DND-41 (cell line): ENCODE measurements at regions not wholly inside any gene's neighbourhood (a gene's known extent, or its start where the extent isn't known, plus 50 kb on each side); places are given as distances from the start of the nearest gene placed in this dataset.

Experiments used
- ATAC-seq: fragments of 200-7000 bp; cut with Tn5 transposase; 3 replicates; pipeline ENCODE4 v1.9.1; 2021; ENCODE audit warnings: low read depth; ENCODE audit not compliant: insufficient read depth
- DNase-seq: peaks from one replicate; pipeline ENCODE4 v3.0.0-alpha.2; 2020
- H2AFZ ChIP-seq: 2 replicates; pipeline ENCODE4 v1.6.0; 2012; ENCODE audit warnings: low read depth, low read length
- H3K27ac ChIP-seq: 2 replicates; pipeline ENCODE4 v1.5.1; 2012; ENCODE audit warnings: low read length, inconsistent platforms
- H3K27me3 ChIP-seq: fragments of 200-600 bp; sonication (generic); 2 replicates; pipeline ENCODE4 v1.6.0; 2012; ENCODE audit warnings: low read length, mild to moderate bottlenecking, inconsistent platforms; ENCODE audit not compliant: insufficient read depth, poor library complexity
- H3K36me3 ChIP-seq: 2 replicates; pipeline ENCODE4 v1.5.1; 2012; ENCODE audit warnings: low read length, inconsistent platforms; ENCODE audit not compliant: insufficient read depth
- H3K4me1 ChIP-seq: 2 replicates; pipeline ENCODE4 v1.5.1; 2012; ENCODE audit warnings: mild to moderate bottlenecking, low read length; ENCODE audit not compliant: insufficient read depth
- H3K4me2 ChIP-seq: 2 replicates; pipeline ENCODE4 v1.6.0; 2012; ENCODE audit warnings: mild to moderate bottlenecking, moderate library complexity, low read length, inconsistent platforms; ENCODE audit not compliant: insufficient read depth
- H3K4me3 ChIP-seq, 2 experiments: fragments of 200-600 bp in 1 of 2; shearing (Covaris generic) in 1 of 2; 2 replicates each; pipeline ENCODE4 v1.5.1; 2012 to 2016; ENCODE audit warnings: inconsistent platforms in 2 of 2, low read length in 2 of 2, mild to moderate bottlenecking in 2 of 2, low read depth in 1 of 2, moderate library complexity in 1 of 2
- H3K79me2 ChIP-seq: 2 replicates; pipeline ENCODE4 v1.6.0; 2012; ENCODE audit warnings: low read length, inconsistent platforms; ENCODE audit not compliant: insufficient read depth
- H3K9ac ChIP-seq: 2 replicates; pipeline ENCODE4 v1.6.0; 2012; ENCODE audit warnings: low read depth, mild to moderate bottlenecking, inconsistent platforms, low read length, moderate library complexity
- H3K9me3 ChIP-seq: 2 replicates; pipeline ENCODE4 v1.5.1; 2012; ENCODE audit warnings: low read length, moderate library complexity, mild to moderate bottlenecking, inconsistent platforms; ENCODE audit not compliant: insufficient read depth, severe bottlenecking
- H4K20me1 ChIP-seq: 2 replicates; pipeline ENCODE4 v1.6.0; 2012; ENCODE audit warnings: low read length; ENCODE audit not compliant: insufficient read depth
- EZH2 ChIP-seq: IDR thresholded peaks from 3 replicates; pipeline ENCODE4 v1.6.1; 2012; ENCODE audit warnings: borderline replicate concordance, low read depth, mild to moderate bottlenecking, moderate library complexity, low read length, inconsistent platforms; ENCODE audit not compliant: severe bottlenecking
- TF ChIP-seq, protein P1 (sequence below): IDR thresholded peaks from 2 replicates; pipeline ENCODE4 v1.5.1; 2012; ENCODE audit warnings: borderline replicate concordance, low read length, moderate library complexity, mild to moderate bottlenecking; ENCODE audit not compliant: poor library complexity, severe bottlenecking; ENCODE audit errors: extremely low read depth

DNA sequence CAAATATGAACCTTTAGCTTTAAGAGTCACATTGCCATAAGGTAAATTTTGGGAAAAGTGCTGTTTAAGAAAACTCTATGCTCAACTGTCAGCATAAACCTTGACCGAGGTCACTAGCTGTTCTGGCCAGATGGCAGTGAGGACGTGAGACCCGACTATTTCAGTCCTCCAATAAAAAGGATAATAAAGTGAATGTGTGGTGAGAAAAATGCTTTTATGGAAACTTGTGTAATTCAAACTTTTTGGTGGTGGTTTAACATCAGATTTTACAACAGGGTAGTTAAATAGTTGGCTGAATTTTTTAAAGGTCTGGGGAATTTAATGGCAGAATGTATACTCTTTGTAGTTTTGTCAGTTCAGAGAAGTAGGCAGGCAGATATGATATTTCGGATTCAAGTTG is 391.1 kb downstream of the PMP22 start:
- Histone ChIP-seq H4K20me1 (no peaks in the 10 kb centered on the region), H3K9ac (no peak overlapping the region), H3K27ac (no peak overlapping the region), H3K9me3 (no peaks in the 10 kb centered on the region), H3K4me3 (no peak overlapping the region), H3K36me3 (no peaks in the 10 kb centered on the region), H3K27me3 (no peaks in the 10 kb centered on the region), H3K79me2 (no peaks in the 10 kb centered on the region), H2AFZ (no peak overlapping the region), H3K4me2 (no peak overlapping the region), H3K4me1 (no peaks in the 10 kb centered on the region)
- TF ChIP-seq, protein P1, sequence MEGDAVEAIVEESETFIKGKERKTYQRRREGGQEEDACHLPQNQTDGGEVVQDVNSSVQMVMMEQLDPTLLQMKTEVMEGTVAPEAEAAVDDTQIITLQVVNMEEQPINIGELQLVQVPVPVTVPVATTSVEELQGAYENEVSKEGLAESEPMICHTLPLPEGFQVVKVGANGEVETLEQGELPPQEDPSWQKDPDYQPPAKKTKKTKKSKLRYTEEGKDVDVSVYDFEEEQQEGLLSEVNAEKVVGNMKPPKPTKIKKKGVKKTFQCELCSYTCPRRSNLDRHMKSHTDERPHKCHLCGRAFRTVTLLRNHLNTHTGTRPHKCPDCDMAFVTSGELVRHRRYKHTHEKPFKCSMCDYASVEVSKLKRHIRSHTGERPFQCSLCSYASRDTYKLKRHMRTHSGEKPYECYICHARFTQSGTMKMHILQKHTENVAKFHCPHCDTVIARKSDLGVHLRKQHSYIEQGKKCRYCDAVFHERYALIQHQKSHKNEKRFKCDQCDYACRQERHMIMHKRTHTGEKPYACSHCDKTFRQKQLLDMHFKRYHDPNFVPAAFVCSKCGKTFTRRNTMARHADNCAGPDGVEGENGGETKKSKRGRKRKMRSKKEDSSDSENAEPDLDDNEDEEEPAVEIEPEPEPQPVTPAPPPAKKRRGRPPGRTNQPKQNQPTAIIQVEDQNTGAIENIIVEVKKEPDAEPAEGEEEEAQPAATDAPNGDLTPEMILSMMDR, result no peak
- TF ChIP-seq EZH2, result no peak
- DNase-seq, result no peak
- ATAC-seq, result no peak

DNA sequence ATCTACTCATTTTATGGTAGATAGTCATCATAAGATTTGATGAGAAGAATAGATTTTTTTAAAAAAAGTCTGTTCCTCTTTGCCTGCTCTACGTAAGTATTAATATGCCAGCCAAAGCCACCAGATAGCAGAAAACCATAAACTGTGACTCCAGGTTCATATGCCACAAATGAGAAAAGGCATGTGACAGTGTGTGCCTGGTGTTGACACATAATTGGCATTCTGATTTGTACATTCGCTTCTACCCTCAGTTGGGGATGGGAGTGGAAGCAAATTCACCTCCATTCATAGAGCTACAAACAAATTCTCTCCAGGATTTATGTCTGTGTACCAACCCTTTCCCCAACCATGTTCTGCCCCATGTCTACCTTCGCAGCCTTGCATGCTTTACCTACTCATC is 391.6 kb downstream of the PMP22 start:
- H3K4me1 ChIP-seq, result no peaks in the 10 kb centered on the region
- no peak overlapping the region for H3K4me3 ChIP-seq
- DNase-seq (no peak), ATAC-seq (no peak)
- H2AFZ ChIP-seq, result no peak overlapping the region
- TF ChIP-seq, protein P1, result no peak
- TF ChIP-seq EZH2, result no peak
- no peak overlapping the region for H3K27ac ChIP-seq
- no peak overlapping the region for H3K4me2 ChIP-seq
- H3K36me3 ChIP-seq, result no peaks in the 10 kb centered on the region
- H3K79me2 ChIP-seq, result no peaks in the 10 kb centered on the region
- H3K9ac ChIP-seq, result no peak overlapping the region
- H4K20me1 ChIP-seq, result no peaks in the 10 kb centered on the region
- no peaks in the 10 kb centered on the region for H3K27me3 ChIP-seq
- H3K9me3 ChIP-seq, result no peaks in the 10 kb centered on the region

DNA sequence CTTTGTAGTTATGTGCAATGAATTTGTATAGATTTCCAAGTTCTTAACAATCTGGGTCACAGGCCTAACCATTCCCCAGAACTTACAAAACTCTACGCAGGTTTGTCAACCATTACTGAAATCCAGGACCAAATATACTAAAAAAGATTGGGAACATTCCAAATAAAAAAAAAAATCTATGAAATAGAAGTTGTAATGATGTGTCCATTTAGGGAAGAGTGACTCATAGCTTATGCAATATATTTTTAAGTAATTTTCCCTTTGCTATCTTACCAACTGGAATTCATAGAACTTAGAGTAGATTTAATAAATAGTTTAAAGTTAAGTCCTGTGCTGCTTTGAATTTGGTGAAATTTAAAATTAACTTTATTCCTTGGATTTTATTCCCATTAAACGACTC is 393.2 kb downstream of the PMP22 start:
- H3K27ac ChIP-seq, result no peak overlapping the region
- H3K79me2 ChIP-seq, result no peaks in the 10 kb centered on the region
- DNase-seq (no peak), ATAC-seq (no peak)
- H3K27me3 ChIP-seq, result no peaks in the 10 kb centered on the region
- H3K4me1 ChIP-seq, result no peaks in the 10 kb centered on the region
- no peak for TF ChIP-seq EZH2
- H4K20me1 ChIP-seq, result no peaks in the 10 kb centered on the region
- no peaks in the 10 kb centered on the region for H3K9me3 ChIP-seq
- no peak overlapping the region for H3K9ac ChIP-seq
- no peaks in the 10 kb centered on the region for H3K36me3 ChIP-seq
- H3K4me2 ChIP-seq, result no peak overlapping the region
- H3K4me3 ChIP-seq, result no peak overlapping the region
- no peak overlapping the region for H2AFZ ChIP-seq

DNA sequence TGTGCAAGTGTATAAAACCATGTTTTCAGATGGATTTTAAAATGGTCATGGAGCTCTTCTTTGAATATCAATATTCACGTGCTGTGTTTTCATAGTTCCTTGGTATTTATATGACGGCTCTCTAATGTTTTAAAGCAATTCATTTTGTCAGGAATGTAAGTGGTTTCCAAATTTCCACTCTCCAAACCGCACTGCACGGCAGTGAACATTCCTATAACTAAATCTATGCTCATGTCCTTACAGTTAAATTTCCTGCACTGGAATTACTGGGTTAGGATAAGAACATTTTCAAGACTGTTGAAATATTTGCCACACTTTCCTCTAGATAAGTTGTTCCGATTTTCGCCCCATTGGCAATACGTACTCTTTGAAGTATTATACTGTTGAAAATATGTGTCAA is 398.9 kb downstream of the PMP22 start:
- Histone ChIP-seq H3K9me3 (no peaks in the 10 kb centered on the region), H3K9ac (no peak overlapping the region), H3K4me1 (no peaks in the 10 kb centered on the region), H3K4me3 (no peak overlapping the region), H3K27me3 (no peaks in the 10 kb centered on the region), H4K20me1 (no peaks in the 10 kb centered on the region), H3K36me3 (no peaks in the 10 kb centered on the region), H3K27ac (no peak overlapping the region), H3K4me2 (no peak overlapping the region), H3K79me2 (no peaks in the 10 kb centered on the region), H2AFZ (no peak overlapping the region)
- TF ChIP-seq, protein P1, result no peak
- TF ChIP-seq EZH2, result no peak
- DNase-seq, result no peak
- ATAC-seq, result no peak
